OCI-LY1 (cell line): ENCODE measurements at regions not wholly inside any gene's neighbourhood (a gene's known extent, or its start where the extent isn't known, plus 50 kb on each side); places are given as distances from the start of the nearest gene placed in this dataset.

Experiments used
- EZH2 ChIP-seq: fragments of 200-600 bp; sonication (generic), shearing (Covaris generic); IDR thresholded peaks from 2 replicates; pipeline ENCODE4 v1.8.0; 2017; ENCODE audit warnings: borderline replicate concordance, mixed run types, mild to moderate bottlenecking, antibody characterized with exemption, low read length, moderate library complexity, mixed read lengths
- TF ChIP-seq, protein P1 (sequence below): fragments of 200-600 bp; sonication (generic), shearing (Covaris generic); IDR thresholded peaks from 2 replicates; pipeline ENCODE4 v1.5.1; 2017; ENCODE audit warnings: mild to moderate bottlenecking, antibody characterized with exemption, low read length, moderate library complexity, mixed read lengths

DNA sequence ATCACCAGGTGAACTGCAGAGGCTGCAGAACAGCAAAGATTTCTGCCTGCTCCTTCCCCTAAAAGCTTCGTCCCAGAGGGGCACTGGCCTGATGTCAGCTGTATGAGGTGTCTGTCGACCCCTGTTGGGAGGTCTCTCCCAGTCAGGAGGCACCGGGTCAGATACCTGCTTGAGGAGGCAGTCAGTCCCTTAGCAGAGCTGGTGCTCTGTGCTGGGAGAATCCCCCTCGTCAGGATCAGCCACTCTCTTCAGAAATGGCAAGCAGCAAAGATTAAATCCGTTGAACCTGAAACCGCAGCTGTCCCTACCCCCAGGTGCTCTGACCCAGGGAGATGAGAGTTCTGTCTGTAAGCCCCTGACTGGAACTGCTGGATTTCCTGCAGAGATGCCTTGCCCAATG, 1166.3 kb upstream of the ADGRL3 start:
- TF ChIP-seq, protein P1, sequence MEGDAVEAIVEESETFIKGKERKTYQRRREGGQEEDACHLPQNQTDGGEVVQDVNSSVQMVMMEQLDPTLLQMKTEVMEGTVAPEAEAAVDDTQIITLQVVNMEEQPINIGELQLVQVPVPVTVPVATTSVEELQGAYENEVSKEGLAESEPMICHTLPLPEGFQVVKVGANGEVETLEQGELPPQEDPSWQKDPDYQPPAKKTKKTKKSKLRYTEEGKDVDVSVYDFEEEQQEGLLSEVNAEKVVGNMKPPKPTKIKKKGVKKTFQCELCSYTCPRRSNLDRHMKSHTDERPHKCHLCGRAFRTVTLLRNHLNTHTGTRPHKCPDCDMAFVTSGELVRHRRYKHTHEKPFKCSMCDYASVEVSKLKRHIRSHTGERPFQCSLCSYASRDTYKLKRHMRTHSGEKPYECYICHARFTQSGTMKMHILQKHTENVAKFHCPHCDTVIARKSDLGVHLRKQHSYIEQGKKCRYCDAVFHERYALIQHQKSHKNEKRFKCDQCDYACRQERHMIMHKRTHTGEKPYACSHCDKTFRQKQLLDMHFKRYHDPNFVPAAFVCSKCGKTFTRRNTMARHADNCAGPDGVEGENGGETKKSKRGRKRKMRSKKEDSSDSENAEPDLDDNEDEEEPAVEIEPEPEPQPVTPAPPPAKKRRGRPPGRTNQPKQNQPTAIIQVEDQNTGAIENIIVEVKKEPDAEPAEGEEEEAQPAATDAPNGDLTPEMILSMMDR = no peak
- no peak for TF ChIP-seq EZH2
